Nucleus accumbens (tissue), 56 donors: ENCODE measurements at regions not wholly inside any gene's neighbourhood (a gene's known extent, or its start where the extent isn't known, plus 50 kb on each side); places are given as distances from the start of the nearest gene placed in this dataset.
A peak's percentile ranks its signal among the peaks of the same experiment; 100 is the strongest.
"Not testable (repeated sequence)": the region's sequence is repeated elsewhere in the genome, so short reads cannot be mapped to it uniquely, and the experiment has no call there.

ENCODE experiments used
- DNase-seq, 56 donors: peaks; one replicate each; lab custom pipeline; 2025; lab: John Stamatoyannopoulos, UW

DNA sequence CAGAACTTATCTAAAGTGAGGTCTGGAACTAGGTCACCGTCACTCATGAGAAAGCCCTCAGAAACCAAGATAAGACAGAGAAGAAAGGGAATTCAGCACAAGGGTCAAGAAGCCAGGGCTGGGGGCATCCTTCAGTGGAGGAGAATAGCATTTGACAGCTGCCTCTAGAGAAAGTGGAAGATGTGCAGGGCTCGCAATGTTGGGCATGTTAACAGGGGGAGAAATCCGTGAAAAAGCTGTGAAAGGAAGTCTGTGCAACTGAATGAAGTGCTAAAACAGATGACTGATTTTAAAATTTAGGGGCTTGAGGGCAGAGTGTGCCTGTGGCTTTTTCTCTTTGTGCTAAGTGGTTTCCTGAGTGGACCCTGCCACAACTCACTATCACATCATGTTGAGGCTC is 97.7 kb upstream of the IFNG-AS1 start:
- no peak for DNase-seq

DNA sequence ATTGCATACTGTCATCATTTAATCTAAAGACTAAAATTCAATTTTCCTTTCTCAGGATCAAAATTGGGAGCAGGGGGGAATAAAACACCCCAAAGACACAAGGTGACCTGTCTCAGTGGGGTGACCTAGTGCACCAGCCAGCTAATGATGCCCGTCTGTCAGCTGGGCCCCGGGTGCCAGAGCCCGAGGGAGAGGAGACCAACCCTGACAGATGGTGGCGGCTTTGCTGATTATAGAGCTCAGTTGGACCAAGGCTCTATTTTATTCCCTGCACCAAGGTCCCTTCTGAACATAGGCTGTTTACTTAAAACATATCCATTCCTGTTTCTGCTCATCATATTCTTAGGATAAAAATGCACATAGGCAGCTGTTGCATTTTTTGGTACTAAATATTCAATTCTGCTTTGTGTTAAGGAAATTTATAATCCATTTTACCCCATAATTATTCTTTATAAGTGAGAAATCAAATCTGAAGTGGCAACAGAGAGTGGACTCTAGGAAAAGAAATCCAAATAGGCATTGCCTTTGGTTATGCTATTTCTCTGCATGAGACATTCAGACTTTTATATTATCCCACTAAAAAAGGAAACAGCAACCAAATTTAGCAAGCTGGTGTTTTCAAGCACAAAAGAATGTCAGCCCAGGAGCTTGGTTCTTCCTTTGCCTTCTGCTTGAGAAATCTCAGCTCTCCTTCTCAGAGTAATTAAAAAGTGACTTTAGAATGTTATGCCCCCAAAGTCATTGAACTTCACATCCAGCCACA is 96.8 kb upstream of the IFNG-AS1 start:
- no peak for DNase-seq

DNA sequence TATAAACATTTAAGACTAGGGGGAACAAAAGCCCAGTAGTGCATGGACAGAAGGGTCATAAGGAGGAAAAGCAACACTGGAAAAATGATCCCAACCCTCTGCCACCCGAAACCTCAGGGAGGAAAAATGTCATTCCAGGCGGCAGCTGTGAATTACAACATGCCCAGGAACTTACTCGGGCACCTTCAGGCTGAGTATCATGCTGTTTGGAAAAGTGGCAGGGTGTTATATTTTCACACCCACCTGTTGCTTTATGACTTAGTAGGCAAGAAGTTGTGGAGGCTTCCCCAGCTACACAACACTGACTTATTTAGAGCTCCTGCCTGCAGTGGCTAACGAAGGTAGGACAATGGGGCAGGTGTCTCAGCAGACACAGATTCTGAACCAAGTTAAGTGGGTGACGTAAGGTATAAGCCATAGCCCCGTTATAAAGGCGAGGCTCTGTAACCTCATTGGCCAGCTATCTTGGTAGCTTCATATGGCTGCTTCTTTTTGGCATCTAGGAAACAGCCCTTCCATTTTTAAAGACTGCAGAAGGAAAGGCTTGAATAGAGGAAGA is 96.1 kb upstream of the IFNG-AS1 start:
- DNase-seq: no peak

DNA sequence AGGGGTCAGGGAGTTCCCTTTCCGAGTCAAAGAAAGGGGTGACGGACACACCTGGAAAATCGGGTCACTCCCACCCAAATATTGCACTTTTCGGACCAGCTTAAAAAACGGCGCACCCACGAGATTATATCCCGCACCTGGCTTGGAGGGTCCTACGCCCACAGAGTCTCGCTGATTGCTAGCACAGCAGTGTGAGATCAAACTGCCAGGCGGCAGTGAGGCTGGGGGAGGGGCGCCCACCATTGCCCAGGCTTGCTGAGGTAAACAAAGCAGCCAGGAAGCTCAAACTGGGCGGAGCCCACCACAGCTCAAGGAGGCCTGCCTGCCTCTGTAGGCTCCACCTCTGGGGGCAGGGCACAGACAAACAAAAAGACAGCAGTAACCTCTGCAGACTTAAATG is 88.8 kb upstream of the IFNG-AS1 start:
- not testable (repeated sequence) for DNase-seq

DNA sequence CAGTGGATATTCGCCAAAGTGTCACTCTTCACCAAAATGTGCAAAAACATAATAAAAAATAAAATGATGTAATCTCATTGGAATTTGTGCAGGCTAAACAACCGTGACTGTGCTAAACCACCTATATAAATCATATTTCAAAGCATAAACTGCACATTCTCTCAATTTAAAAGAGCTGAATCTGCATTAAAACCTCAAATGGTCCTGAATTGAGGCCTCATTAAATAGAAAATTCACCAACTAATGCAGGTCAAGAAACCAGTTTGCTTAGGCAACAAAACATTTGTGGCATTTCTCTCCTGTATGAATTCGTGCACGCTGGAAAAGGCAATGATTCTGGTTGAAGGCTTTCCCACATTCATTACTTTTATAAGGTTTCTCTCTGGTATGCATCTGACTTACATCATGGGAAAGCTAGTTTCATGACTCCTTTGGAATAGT is 80.1 kb upstream of the IFNG-AS1 start:
- no peak for DNase-seq

DNA sequence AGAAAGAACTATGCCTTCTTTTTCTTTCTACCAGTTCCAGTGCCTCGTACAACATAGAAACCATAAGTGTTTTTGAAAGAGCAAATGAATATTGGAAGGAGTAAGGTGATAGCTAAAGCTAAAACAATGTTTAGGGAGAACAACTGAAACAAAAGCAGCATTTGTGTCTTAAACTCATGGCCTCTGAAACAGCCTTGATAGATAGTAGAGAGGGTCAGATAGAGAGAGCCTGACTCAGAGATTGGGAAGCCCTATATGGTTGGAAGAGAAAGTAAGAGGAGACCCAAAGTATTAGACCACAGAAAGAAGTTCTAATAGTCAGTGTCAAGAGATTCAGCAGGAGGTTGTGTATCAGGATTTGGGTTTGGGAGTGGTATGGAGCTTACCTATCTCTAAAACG is 79.6 kb upstream of the IFNG-AS1 start:
- DNase-seq: no peak

DNA sequence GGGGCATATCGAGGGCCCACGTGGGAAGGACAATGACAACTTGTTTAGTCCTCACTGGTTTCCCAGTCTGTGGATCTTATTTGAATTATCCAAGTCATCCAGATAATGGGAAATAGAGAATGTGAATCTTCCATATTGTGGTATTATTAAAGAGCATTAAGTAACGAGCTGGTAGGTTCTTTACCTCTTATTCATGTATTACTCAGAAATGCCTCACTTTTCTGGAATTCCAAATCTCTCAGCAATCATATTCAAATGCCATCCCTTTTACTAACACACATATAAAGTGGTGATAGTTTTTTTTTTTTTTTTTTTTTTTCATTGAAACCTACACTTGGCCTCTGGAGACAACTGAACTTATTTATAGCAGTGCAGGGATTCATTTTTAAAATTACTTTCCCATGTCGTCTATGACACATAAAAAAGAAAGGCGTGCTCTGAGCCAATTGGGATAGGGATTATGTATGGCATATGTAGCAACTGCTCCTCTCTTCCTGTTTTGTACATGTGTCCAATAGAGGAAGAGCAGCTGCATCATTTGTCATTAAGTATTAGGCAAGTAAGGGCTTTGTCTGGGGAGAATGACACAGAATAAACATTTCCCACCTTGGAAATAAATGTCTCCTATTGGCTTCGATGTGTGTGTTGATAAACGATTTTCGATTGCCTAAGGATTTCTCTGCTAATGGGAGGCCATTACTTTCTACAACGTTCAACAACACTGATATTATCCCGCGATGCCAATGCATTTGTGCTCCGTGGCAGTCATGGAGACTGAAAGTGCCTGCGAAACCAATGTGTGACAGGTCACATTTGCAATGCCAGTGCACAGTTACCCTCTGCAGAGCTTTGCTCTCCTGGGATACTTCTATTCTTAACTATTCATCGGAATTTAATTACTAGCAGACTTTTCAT is 78.6 kb upstream of the IFNG-AS1 start:
- DNase-seq: no peak

DNA sequence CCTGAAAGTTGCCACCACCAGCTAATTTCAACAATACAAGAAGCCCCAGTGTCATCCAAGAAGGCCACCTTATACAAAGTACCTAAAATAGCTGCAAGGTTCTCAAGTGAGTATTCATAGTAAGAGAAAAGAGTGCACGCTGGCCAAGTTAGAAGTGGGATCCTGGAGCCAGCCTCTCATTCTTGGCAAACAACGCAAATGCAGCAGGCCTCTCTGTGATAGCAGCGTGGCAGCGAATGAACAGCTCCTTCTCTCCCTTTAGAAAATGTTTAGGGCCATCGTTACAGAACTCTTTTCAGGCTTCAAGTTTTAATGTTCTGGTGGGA is 78.0 kb upstream of the IFNG-AS1 start:
- DNase-seq: peak in 7 of 56 donors; percentile 0 to 8 (median 2)

DNA sequence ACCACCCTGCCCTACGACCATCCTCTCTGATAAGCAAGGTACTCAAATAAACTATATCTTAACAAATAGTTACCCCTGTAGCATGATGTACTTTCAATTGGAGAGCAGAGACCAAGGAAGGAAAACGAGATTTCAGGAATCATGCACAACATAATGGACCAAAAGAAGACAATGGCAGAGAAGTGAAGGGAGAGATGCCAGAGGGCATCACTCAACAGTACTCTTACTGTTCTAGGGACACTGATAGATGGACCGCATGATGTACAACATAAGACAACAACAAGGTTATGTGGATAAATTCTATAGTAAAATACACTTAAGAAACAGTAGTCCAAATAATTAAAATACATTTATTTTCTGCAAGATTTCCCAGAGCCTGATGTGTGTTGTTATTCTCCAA is 77.5 kb upstream of the IFNG-AS1 start:
- no peak for DNase-seq

DNA sequence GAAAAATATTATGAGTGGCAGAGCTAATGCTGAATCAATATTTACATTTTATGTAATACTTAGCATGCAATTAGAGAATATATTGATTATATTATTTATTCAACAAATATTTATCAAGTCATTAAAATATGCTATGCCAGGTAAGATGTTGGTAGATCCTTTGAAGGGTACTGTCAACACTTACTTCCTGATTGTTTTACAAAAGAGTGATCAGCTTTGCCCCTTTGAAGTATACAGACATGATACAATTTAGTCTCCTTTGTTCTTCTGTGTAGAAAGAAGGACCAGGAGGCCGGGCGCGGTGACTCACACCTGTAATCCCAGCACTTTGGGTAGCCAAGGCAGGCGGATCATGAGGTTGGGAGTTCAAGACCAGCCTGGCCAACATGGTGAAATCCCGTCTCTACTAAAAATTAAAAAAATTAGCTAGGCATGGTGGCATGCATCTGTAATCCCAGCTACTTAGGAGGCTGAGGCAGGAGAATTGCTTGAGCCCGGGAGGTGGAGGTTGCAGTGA is 73.9 kb upstream of the IFNG-AS1 start:
- DNase-seq: no peak

DNA sequence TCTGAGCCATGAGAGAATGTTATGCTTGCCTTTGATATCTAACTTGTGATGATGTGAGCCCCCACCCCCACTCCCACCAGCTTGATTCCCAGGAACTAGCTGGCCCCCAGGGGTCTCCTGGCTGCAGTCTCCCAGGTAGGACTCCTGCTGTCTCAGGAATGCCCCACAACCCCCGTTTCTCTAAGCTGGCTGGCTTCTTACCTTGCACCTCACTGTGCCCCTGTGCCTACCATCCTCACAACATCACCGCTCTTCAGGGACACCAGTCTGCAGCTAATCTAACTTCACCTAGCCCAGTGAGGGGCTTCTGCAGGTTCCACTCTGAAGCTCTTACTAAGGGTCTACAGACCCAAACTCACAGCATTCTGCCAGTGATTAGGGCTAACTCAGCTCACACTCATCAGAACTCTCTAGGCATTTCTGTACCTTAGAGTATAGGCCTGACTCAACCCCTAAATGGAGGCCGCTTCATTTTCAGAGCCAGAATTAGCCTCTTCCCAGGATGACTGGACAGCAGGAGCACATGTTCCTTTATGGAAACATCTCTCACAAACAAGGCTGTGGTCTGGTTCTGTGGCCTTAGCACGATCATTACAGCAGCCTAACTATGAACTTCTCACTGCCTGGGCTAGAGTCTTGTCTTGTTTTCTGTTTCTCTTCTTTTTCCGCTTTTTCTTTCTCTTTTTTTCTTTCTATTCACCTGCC is 72.8 kb upstream of the IFNG-AS1 start:
- DNase-seq: no peak

DNA sequence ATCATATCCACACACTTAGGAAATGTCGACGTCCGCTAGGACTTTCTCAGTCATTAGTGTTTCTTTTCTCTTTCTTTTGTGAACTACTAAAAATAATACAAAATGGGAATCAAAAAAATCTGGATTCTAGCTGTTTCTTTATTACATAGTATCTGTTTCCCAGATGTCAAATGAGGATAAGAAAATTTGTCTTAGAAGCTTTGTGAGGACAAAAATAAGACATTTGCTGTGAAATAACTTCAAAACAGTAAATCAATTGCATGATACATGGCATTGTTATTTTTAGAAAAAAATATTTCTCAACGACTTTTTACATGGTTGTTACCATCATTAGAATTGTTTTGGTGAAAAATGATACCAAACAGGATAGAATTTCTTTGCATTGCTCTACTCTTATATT is 71.4 kb upstream of the IFNG-AS1 start:
- DNase-seq: no peak

DNA sequence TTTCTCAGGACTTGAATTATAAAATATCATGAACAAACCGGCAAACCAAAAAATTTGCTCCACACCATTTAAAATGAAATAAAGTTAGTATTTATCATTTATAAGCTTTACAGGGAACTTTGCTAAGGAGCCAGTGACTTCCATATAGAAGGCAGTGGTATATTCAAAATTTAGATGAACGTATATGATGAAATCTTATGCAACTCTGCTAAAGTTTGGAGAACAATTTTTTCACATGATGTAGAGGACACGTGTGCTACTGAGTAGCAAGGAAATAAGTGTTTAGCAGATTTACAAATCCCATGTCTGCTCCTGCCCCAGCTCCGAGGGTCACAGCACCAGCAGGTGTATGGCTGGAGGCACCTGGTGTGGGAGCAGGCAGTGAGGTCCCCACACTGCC is 70.8 kb upstream of the IFNG-AS1 start:
- no peak for DNase-seq

DNA sequence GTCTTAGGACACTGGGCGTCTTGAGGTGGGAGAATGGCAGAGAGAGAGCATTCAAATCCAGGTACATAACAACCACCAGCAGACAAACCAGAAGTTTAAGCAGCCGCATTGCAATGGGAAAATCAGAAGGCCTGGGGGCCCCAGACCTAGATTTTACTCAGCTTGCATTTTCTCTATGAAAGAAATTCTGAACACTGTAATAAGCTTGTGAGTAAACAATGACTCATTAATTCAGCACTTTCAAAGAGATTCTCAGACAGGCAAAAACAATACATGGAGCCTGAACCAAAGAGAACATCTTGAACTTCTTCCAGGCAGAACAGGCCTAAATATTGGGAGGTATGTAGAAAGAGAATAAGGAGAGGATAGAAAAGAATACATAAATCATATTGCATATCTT is 69.8 kb upstream of the IFNG-AS1 start:
- no peak for DNase-seq

DNA sequence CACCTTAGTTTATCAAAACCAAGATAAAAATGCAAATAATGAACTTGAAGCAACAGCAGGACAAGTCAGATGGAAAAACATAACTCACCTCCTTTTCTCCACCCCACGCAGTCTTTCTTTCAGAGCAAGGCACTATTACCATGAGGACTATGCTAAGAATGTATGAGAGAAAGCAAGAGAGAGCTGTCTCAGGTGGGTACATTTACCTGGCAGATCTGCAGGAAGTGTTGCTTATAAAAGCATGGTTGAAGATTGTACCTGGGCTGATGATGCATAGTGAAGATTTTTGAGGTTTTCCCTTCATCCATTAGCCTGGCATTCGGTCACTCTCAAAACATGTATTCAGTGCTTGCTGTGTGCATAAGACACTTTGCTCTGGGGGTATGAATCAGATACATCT is 68.8 kb upstream of the IFNG-AS1 start:
- DNase-seq: no peak

DNA sequence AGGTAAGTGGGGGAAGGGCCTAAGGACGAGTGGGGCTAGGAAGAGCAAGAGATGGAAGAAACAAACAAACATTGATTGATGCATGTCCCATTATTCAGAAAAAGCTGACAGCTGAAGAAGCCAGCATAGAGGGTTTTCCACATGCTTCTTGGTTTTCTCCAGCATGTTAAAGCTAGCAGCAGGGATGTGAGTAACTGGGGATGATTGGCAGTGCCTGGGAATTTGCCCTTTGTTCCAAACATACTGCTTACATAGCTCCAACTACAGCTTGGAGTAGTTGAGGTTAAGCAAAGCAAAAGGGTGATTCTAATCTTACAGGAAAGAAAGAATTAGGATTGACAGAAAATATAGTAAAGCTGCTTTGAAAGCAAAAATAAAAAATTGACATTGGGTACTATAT is 68.0 kb upstream of the IFNG-AS1 start:
- DNase-seq: no peak

DNA sequence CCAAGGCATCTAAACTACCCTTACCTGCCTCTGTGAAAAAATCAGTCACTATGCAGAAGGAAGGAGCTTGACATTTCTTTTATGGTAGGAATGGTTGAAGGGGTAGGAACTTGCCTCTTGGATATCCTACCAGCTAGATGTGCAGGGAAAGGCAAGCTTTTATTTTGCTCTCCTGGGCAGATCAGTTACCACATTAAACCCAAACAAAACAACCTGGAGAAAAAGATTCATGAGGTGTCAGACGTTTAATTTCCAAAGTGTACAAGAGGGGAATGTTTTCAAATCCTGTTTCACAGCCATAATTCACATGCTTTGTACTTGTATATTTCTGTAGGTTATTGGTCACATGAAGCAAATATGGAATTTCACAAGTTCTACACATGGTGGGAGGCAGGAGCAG is 67.0 kb upstream of the IFNG-AS1 start:
- DNase-seq: no peak

DNA sequence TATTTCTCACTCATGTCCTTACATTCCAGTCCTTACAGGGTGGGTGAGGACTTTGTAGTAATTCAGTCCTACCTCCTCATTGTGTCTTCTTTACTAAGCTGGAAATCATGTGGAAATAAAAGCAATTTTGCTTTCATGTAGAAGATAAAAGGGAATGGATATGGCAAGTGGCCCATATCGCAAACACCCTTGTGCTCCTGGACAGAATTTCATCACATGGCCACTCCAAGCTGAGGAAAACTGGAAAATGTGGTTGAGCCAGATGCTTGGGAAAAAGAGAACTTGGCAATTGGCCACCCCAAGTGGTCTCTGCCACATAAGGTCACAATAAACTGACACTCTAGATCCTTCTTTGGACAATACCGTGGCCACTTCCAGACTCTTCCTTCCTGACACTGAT is 64.2 kb upstream of the IFNG-AS1 start:
- DNase-seq: no peak

DNA sequence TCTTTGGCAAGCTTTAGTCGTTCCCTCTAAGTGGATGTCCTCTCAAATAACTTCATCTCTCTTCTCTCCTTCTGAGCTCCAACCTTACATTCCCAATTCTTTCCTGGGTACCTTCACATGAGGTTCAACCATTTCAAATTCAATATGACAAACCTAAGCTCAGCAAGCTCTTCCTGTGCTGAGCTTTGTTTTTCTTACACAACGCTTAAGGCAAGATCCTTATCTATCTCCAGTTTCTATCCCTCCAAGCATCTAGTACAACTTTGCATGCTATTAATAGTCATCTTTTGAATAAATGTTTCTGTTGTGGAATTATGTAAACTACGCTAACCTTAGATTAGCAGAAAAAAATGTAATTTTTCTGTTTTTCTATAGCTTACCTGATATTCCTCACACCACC is 63.7 kb upstream of the IFNG-AS1 start:
- DNase-seq: no peak

DNA sequence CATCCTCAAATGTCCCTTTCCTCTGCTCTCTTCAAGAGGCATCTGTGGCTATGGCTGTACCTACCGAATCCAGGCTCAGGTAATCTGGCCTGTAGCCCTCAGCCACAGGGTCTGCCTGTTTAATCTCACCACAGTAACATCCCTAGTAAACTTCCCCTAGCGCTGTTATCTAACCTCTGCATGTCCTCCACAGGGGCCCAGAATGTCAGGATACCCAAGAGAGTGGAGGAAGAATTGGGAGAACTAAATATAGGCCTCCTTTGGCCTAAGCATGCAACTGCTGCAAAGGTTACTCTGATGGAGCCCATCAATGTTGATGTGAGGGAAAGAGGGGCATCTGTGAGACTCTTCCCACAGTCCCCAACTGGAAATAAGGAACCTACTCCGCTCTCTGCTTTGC is 63.2 kb upstream of the IFNG-AS1 start:
- DNase-seq: no peak

DNA sequence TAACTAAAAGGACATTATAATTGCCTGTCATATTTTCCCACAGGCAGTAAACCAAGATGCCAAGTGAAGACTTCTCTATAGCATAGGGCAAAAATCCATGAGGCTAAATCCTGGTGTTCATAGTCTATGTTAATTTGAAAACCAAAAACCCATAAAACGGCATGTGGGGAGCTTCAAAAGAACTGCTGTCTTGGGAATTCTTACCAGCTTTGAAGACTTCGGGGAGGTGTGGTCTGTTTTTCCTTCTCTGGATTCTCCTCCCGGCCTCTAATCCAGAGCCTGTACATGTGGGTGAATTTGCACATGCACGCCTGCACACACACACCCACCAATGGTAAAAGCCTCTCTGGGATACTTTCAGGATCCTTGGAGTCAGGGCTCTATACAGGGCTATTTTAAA is 61.9 kb upstream of the IFNG-AS1 start:
- no peak for DNase-seq
